Progenitor cell of endocrine pancreas (in vitro differentiated cells): ENCODE measurements at regions not wholly inside any gene's neighbourhood (a gene's known extent, or its start where the extent isn't known, plus 50 kb on each side); places are given as distances from the start of the nearest gene placed in this dataset.

Experiments
- DNase-seq: peaks from one replicate; pipeline ENCODE4 v3.0.0; 2021; ENCODE audit warnings: low spot score; ENCODE audit not compliant: unreplicated experiment
- H3K27ac Mint-ChIP-seq: 2 replicates; pipeline ENCODE4 v1.8.0; 2021; ENCODE audit warnings: mild to moderate bottlenecking, moderate library complexity, mixed read lengths
- H3K27me3 Mint-ChIP-seq: 2 replicates; pipeline ENCODE4 v1.8.0; 2021; ENCODE audit warnings: mixed read lengths
- H3K36me3 Mint-ChIP-seq: 2 replicates; pipeline ENCODE4 v1.8.0; 2022; ENCODE audit warnings: mixed read lengths; ENCODE audit not compliant: insufficient read depth
- H3K4me1 Mint-ChIP-seq: 2 replicates; pipeline ENCODE4 v1.8.0; 2021; ENCODE audit warnings: low read depth, mixed read lengths
- H3K4me3 Mint-ChIP-seq: 2 replicates; pipeline ENCODE4 v1.8.0; 2021; ENCODE audit warnings: low read depth, mild to moderate bottlenecking, moderate library complexity, mixed read lengths
- H3K9me3 Mint-ChIP-seq: 2 replicates; pipeline ENCODE4 v1.8.0; 2021; ENCODE audit warnings: low read depth, mixed read lengths
- CTCF ChIP-seq: fragments of 200-600 bp; sonication (generic); IDR thresholded peaks from one replicate; pipeline ENCODE4 v1.5.0; 2021; ENCODE audit warnings: antibody characterized with exemption, mild to moderate bottlenecking; ENCODE audit not compliant: unreplicated experiment

- peaks cover 9% of the 10 kb centered on the region for H3K4me1 Mint-ChIP-seq
- TF ChIP-seq CTCF, result no peak
- DNase-seq, result no peak
Observed at GRCh38 chr5:2132497-2132847, 249.7 kb upstream of the IRX4 start.

GRCh38 chr5:2131826-2132496, 249.2 kb upstream of the IRX4 start:
- no peaks in the 10 kb centered on the region for H3K36me3 Mint-ChIP-seq

More at GRCh38 chr5:2132497-2132847, 249.7 kb upstream of the IRX4 start:
- H3K27ac Mint-ChIP-seq, result no peak overlapping the region
- no peaks in the 10 kb centered on the region for H3K9me3 Mint-ChIP-seq
- H3K36me3 Mint-ChIP-seq, result no peaks in the 10 kb centered on the region
- no peak overlapping the region for H3K4me3 Mint-ChIP-seq
- H3K27me3 Mint-ChIP-seq, result peaks cover 46% of the 10 kb centered on the region

DNA sequence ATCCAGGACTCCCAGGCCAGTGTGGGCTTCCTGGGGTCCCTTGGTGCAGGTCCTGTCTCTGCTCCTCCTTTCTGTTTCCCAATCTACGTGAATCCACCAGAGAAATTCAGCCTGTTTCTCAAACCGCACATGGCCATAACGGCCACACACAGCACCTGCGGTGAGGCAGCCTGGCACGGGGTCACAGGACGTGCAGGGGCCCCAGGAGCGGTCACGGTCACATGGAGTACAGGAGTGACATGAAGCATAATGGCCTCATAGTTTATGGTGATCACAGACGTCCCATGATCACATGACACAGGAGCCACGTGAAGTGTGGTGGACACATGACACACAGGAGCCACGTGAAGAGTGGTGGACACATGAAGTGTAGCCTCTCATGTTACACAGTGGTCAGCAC, 248.5 kb upstream of the IRX4 start:
- Mint-ChIP-seq H3K27me3 (peaks cover 43% of the 10 kb centered on the region), H3K4me3 (no peak overlapping the region), H3K9me3 (no peaks in the 10 kb centered on the region), H3K4me1 (peaks cover 9% of the 10 kb centered on the region), H3K27ac (no peak overlapping the region), H3K36me3 (no peaks in the 10 kb centered on the region)
- DNase-seq, result no peak
- no peak for TF ChIP-seq CTCF

More at GRCh38 chr5:2131826-2132496, 249.2 kb upstream of the IRX4 start:
- TF ChIP-seq CTCF, result no peak
- Mint-ChIP-seq H3K4me1 (peaks cover 9% of the 10 kb centered on the region), H3K27me3 (peaks cover 46% of the 10 kb centered on the region), H3K9me3 (no peaks in the 10 kb centered on the region), H3K4me3 (no peak overlapping the region), H3K27ac (no peak overlapping the region)
- no peak for DNase-seq

DNA sequence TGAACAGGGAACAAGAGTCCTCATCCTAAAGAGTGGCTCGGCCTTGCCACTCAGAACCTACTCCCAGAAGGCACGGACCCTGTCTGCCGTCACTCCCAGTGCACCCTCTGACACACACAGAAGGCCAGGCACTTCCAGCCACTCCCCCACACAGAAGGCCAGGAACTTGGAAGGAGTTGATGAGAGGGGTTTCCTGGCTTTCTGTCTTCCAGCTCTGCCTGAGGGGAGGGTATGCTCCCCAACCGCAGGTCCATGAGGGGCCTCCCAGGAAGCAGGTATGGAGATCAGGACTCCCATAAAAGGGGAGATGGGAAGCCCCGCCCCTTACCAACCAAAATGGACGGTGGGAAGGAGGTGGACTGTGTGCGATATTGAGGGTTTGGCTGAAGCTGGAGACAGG, 247.6 kb upstream of the IRX4 start:
- Mint-ChIP-seq H3K27me3 (peaks cover 48% of the 10 kb centered on the region), H3K9me3 (no peaks in the 10 kb centered on the region), H3K4me1 (peaks cover 9% of the 10 kb centered on the region), H3K27ac (no peak overlapping the region), H3K36me3 (no peaks in the 10 kb centered on the region), H3K4me3 (no peak overlapping the region)
- no peak for DNase-seq
- no peak for TF ChIP-seq CTCF

DNA sequence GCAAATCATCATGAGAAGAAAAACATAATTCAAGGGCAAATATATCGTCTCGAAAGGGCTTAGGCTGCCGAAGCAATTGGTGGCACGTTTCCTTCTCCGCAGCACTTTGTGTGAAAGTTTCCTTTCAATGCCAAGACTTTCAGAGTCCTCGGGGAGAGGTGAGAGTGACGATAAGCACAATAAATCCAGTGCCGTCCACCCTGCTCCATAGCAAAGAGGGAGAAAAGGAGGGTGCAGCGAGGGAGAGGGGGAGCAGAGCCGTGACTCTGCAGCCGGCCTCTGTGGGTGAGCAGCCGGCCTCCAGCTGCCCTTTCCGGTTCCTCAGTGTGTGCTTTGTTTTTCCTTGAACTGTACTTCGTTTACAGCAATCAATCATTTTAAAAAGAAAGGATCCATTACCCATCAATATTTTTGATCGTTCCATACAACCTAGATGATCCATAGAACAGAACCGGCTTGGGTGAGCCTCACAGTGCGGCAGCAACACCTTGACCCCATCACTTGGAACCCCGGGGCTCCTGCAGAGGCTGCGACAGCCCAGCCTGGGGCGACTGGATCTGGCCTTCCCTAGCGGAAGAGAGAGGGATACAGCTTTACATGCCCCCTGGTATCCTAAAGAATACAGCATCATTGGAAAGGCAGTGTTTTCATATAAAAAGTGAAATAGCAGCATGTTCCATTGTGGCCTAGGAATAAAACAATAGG, 247.0 kb upstream of the IRX4 start:
- Mint-ChIP-seq H3K27ac (no peak overlapping the region), H3K36me3 (no peaks in the 10 kb centered on the region), H3K4me1 (peaks cover 9% of the 10 kb centered on the region), H3K27me3 (peaks cover 50% of the 10 kb centered on the region), H3K9me3 (no peaks in the 10 kb centered on the region), H3K4me3 (no peak overlapping the region)
- no peak for DNase-seq
- TF ChIP-seq CTCF, result no peak
